ENCODE measurements at regions not wholly inside any gene's neighbourhood (a gene's known extent, or its start where the extent isn't known, plus 50 kb on each side); places are given as distances from the start of the nearest gene placed in this dataset. TPM values are rescaled to one million over a fixed set of nuclear protein-coding genes. Genes with fewer than 3 reads are reported as not detected.

- H3K9ac ChIP-seq (ENCODE audit: low read depth in 1 of 3, low read length in 3 of 3): no peak overlapping the region
- no peaks in the 10 kb centered on the region for H3K9me3 ChIP-seq (ENCODE audit: control insufficient read depth in 3 of 3, low read length in 3 of 3)
- no peaks in the 10 kb centered on the region for H3K4me1 ChIP-seq (ENCODE audit: control insufficient read depth in 3 of 3, insufficient read depth in 3 of 3, low read length in 3 of 3)
- H3K4me3 ChIP-seq (ENCODE audit: low read length in 3 of 3): no peak overlapping the region
- no peak overlapping the region for H3K27ac ChIP-seq (ENCODE audit: low read depth, low read length)
- no peaks in the 10 kb centered on the region for H3K27me3 ChIP-seq (ENCODE audit: control insufficient read depth in 3 of 3, insufficient read depth in 3 of 3, low read length in 3 of 3)
- no peaks in the 10 kb centered on the region for H3K36me3 ChIP-seq (ENCODE audit: control insufficient read depth in 3 of 3, insufficient read depth in 3 of 3, low read length in 3 of 3)
Observed at GRCh38 chr4:124596816-124597215, 115.7 kb downstream of the ANKRD50 start.

DNA sequence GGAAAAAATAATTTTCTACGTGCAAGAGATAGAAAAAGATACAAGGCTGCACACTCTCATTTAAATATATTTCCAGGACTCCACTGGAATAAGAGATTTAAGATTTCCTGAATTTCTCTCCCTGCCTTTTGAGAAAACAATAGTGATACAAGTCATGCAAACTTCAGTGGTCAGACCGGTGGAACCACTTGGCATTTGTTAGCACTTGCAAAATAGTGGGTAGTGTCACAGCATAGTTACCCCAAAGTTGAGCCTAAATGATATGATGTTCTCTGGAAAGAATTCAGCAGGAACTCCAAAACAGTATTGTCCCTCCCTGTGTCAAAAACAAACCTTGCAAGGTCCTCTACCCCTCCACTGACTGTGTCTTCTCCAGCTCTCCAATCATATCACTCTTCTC, 102.3 kb downstream of the ANKRD50 start:
- Histone ChIP-seq H3K36me3 (ENCODE audit: control insufficient read depth in 3 of 3, insufficient read depth in 3 of 3, low read length in 3 of 3) (no peaks in the 10 kb centered on the region), H3K9ac (ENCODE audit: low read depth in 1 of 3, low read length in 3 of 3) (no peak overlapping the region), H3K4me3 (ENCODE audit: low read length in 3 of 3) (no peak overlapping the region), H3K9me3 (ENCODE audit: control insufficient read depth in 3 of 3, low read length in 3 of 3) (no peaks in the 10 kb centered on the region), H3K27ac (ENCODE audit: low read depth, low read length) (no peak overlapping the region), H3K27me3 (ENCODE audit: control insufficient read depth in 3 of 3, insufficient read depth in 3 of 3, low read length in 3 of 3) (no peaks in the 10 kb centered on the region), H3K4me1 (ENCODE audit: control insufficient read depth in 3 of 3, insufficient read depth in 3 of 3, low read length in 3 of 3) (no peaks in the 10 kb centered on the region)

Small RNA genes lying in the stretch of these regions (small RNA-seq; reads per million reads assigned to genes)
- not detected for gene AC093767.1

Measured in skeletal muscle tissue (tissue), 4 donors.